ENCODE measurements at regions not wholly inside any gene's neighbourhood (a gene's known extent, or its start where the extent isn't known, plus 50 kb on each side); places are given as distances from the start of the nearest gene placed in this dataset.
"Not testable (repeated sequence)": the region's sequence is repeated elsewhere in the genome, so short reads cannot be mapped to it uniquely, and the experiment has no call there.

- no peak for TF ChIP-seq CTCF (IDR thresholded peaks at IDR 0.05; ENCODE audit: extremely low read depth, insufficient read depth, missing control alignments)
- DNase-seq (ENCODE audit: low spot score) = no peak
- in situ Hi-C loops (cut with MboI; ENCODE audit: low pct_unique_long_range_greater_than_20kb, low sequenced_read_pairs, unreplicated experiment) = no loop called here
Observed at GRCh38 chr4:154024097-154024694, 235.3 kb upstream of the SFRP2 start.

- in situ Hi-C loops (cut with MboI; ENCODE audit: low pct_unique_long_range_greater_than_20kb, low sequenced_read_pairs, unreplicated experiment) = not testable (repeated sequence)
Observed at GRCh38 chr4:154023671-154024070, 234.8 kb upstream of the SFRP2 start.

DNA sequence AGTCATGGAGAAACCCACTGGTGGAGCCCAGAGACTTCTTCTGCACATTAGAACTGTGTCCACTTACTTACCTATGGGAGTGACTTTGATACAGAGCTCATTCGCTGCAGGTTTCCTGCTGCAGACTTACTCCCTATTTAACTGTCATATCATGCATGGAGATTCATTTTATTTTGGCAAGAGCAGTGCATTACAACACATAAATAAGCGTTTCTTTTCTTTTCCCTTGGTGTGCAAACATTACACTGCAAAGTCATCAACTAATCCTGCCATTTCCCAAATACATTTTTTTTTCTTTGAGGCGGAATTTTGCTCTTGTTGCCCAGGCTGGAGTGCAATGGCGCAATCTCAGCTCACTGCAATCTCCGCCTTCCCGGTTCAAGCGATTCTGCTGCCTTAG lies 230.9 kb upstream of the SFRP2 start:
- no peak for DNase-seq (ENCODE audit: low spot score)
- TF ChIP-seq CTCF (IDR thresholded peaks at IDR 0.05; ENCODE audit: extremely low read depth, insufficient read depth, missing control alignments) = no peak
- in situ Hi-C loops (cut with MboI; ENCODE audit: low pct_unique_long_range_greater_than_20kb, low sequenced_read_pairs, unreplicated experiment) = no loop called here

More at GRCh38 chr4:154023671-154024070, 234.8 kb upstream of the SFRP2 start:
- not testable (repeated sequence) for DNase-seq (ENCODE audit: low spot score)

GRCh38 chr4:154018659-154019058 lies 229.8 kb upstream of the SFRP2 start:
- in situ Hi-C loops (cut with MboI; ENCODE audit: low pct_unique_long_range_greater_than_20kb, low sequenced_read_pairs, unreplicated experiment) = no loop called here

GRCh38 chr4:154015578-154015977 lies 226.7 kb upstream of the SFRP2 start:
- TF ChIP-seq CTCF (IDR thresholded peaks at IDR 0.05; ENCODE audit: extremely low read depth, insufficient read depth, missing control alignments) = no peak
- in situ Hi-C loops (cut with MboI; ENCODE audit: low pct_unique_long_range_greater_than_20kb, low sequenced_read_pairs, unreplicated experiment) = no loop called here
- DNase-seq (ENCODE audit: low spot score) = no peak

More at GRCh38 chr4:154018659-154019058, 229.8 kb upstream of the SFRP2 start:
- no peak for TF ChIP-seq CTCF (IDR thresholded peaks at IDR 0.05; ENCODE audit: extremely low read depth, insufficient read depth, missing control alignments)
- no peak for DNase-seq (ENCODE audit: low spot score)

- in situ Hi-C loops (cut with MboI; ENCODE audit: low pct_unique_long_range_greater_than_20kb, low sequenced_read_pairs, unreplicated experiment) = no loop called here
- no peak for TF ChIP-seq CTCF (IDR thresholded peaks at IDR 0.05; ENCODE audit: extremely low read depth, insufficient read depth, missing control alignments)
Observed at GRCh38 chr4:154014407-154015321, 225.8 kb upstream of the SFRP2 start.

GRCh38 chr4:154013576-154013975 lies 224.7 kb upstream of the SFRP2 start:
- no peak for DNase-seq (ENCODE audit: low spot score)
- no peak for TF ChIP-seq CTCF (IDR thresholded peaks at IDR 0.05; ENCODE audit: extremely low read depth, insufficient read depth, missing control alignments)
- in situ Hi-C loops (cut with MboI; ENCODE audit: low pct_unique_long_range_greater_than_20kb, low sequenced_read_pairs, unreplicated experiment) = no loop called here

More at GRCh38 chr4:154014407-154015321, 225.8 kb upstream of the SFRP2 start:
- DNase-seq (ENCODE audit: low spot score) = no peak
